ENCODE measurements at regions not wholly inside any gene's neighbourhood (a gene's known extent, or its start where the extent isn't known, plus 50 kb on each side); places are given as distances from the start of the nearest gene placed in this dataset.

- DNase-seq (ENCODE audit: low spot score) = no peak
- in situ Hi-C loops (cut with MboI; ENCODE audit: low pct_unique_long_range_greater_than_20kb, low sequenced_read_pairs, unreplicated experiment) = no loop called here
Observed at GRCh38 chrX:97936296-97936695, 1052.6 kb downstream of the RPA4 start.

GRCh38 chrX:97938706-97939105 lies 1055.0 kb downstream of the RPA4 start:
- DNase-seq (ENCODE audit: low spot score) = no peak
- TF ChIP-seq CTCF (IDR thresholded peaks at IDR 0.05; ENCODE audit: extremely low read depth, insufficient read depth, missing control alignments) = no peak
- in situ Hi-C loops (cut with MboI; ENCODE audit: low pct_unique_long_range_greater_than_20kb, low sequenced_read_pairs, unreplicated experiment) = no loop called here

More at GRCh38 chrX:97936296-97936695, 1052.6 kb downstream of the RPA4 start:
- no peak for TF ChIP-seq CTCF (IDR thresholded peaks at IDR 0.05; ENCODE audit: extremely low read depth, insufficient read depth, missing control alignments)

GRCh38 chrX:97968376-97969163 lies 1084.9 kb downstream of the RPA4 start:
- no peak for DNase-seq (ENCODE audit: low spot score)
- in situ Hi-C loops (cut with MboI; ENCODE audit: low pct_unique_long_range_greater_than_20kb, low sequenced_read_pairs, unreplicated experiment) = no loop called here
- no peak for TF ChIP-seq CTCF (IDR thresholded peaks at IDR 0.05; ENCODE audit: extremely low read depth, insufficient read depth, missing control alignments)

DNA sequence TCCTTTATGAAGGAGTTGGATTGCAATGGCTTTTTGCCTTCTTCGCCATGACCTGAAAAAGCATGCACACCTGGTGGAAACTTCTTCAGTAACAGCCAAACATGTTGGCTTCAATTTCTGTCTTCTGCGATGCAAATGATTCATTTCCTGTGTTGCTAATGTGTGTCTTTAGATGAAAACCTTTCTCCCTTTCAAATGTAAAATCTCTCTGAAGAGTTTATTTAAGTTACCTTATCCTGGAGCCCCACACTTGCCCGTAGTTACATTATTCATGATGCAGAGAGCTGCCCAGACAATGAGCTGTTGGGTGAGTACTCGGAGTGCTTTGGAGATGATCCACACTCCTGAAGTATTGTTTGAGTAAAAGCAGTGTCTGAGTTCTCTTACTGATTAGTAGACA lies 1100.9 kb downstream of the RPA4 start:
- no peak for DNase-seq (ENCODE audit: low spot score)
- in situ Hi-C loops (cut with MboI; ENCODE audit: low pct_unique_long_range_greater_than_20kb, low sequenced_read_pairs, unreplicated experiment) = no loop called here
- no peak for TF ChIP-seq CTCF (IDR thresholded peaks at IDR 0.05; ENCODE audit: extremely low read depth, insufficient read depth, missing control alignments)

- in situ Hi-C loops (cut with MboI; ENCODE audit: low pct_unique_long_range_greater_than_20kb, low sequenced_read_pairs, unreplicated experiment) = no loop called here
- TF ChIP-seq CTCF (IDR thresholded peaks at IDR 0.05; ENCODE audit: extremely low read depth, insufficient read depth, missing control alignments) = no peak
- DNase-seq (ENCODE audit: low spot score) = no peak
Observed at GRCh38 chrX:97985096-97985495, 1101.4 kb downstream of the RPA4 start.

- DNase-seq (ENCODE audit: low spot score) = no peak
- TF ChIP-seq CTCF (IDR thresholded peaks at IDR 0.05; ENCODE audit: extremely low read depth, insufficient read depth, missing control alignments) = no peak
- in situ Hi-C loops (cut with MboI; ENCODE audit: low pct_unique_long_range_greater_than_20kb, low sequenced_read_pairs, unreplicated experiment) = no loop called here
Observed at GRCh38 chrX:97987979-97988378, 1104.3 kb downstream of the RPA4 start.
